ENCODE measurements at regions not wholly inside any gene's neighbourhood (a gene's known extent, or its start where the extent isn't known, plus 50 kb on each side); places are given as distances from the start of the nearest gene placed in this dataset.

DNA sequence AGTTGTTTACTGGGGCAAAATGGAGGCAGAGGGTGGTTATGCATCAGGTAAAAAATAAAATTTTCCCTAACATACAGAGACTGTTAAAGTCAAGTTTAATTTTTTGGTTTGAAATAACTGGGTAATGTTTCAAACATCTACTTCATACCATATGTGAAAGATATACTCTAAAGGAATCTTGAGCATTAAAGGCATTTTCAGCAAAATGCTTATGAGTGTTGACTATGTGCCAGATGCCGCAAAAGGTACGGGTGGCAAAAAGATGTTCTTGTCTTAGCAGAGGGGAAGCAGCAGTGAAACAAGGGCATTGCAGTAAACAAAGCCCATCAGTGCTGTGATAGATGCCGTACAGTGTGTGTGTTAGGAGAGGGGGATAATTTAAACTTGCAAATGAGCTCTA, 263.1 kb upstream of the ID2 start:
- peak; percentile 15 for DNase-seq (ENCODE audit: low read depth)
- no peak overlapping the region for H3K4me3 ChIP-seq (replicated peaks; ENCODE audit: low read depth, low read length)
- TF ChIP-seq, protein P1, sequence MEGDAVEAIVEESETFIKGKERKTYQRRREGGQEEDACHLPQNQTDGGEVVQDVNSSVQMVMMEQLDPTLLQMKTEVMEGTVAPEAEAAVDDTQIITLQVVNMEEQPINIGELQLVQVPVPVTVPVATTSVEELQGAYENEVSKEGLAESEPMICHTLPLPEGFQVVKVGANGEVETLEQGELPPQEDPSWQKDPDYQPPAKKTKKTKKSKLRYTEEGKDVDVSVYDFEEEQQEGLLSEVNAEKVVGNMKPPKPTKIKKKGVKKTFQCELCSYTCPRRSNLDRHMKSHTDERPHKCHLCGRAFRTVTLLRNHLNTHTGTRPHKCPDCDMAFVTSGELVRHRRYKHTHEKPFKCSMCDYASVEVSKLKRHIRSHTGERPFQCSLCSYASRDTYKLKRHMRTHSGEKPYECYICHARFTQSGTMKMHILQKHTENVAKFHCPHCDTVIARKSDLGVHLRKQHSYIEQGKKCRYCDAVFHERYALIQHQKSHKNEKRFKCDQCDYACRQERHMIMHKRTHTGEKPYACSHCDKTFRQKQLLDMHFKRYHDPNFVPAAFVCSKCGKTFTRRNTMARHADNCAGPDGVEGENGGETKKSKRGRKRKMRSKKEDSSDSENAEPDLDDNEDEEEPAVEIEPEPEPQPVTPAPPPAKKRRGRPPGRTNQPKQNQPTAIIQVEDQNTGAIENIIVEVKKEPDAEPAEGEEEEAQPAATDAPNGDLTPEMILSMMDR (IDR thresholded peaks at IDR 0.05; ENCODE audit: low read length, missing control alignments): no peak

DNA sequence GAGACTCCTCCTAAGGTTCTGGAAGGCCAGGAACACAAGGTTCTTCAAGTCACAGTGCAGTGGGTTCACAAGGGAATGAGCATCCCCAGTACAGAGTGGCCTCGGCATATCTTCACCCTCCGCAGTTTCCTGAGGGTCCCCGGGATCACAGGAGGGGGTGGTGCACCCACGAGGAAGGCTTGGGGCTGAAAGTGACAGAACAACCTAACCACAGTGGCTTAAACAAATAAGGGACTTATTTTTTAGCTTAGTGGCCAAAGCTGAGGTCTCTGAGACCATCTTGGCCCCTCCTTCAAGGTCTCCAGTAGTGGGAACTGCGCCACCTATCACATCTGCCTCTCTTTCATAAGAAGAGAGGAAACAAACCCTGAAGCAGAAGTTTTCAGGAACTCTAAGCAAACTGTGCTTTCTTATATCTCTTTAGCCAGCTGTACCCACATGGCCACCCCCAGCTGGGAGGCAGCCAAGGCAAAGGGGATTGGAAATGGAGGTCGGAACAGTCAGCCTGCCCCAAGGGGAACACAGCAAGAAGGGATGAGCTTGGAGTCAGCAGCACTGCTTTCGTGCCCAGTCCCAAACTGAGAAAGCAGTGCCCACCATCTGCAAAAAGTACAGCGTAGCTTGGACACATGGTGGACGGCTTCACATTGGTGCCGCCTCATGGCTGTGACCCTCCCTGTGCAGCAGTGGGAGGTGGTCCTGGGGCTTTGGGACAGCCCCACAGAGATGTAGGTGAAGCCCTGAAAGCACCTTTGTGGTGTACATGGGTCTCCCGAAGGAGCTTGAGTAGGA, 260.0 kb upstream of the ID2 start:
- TF ChIP-seq, protein P1 (IDR thresholded peaks at IDR 0.05; ENCODE audit: low read length, missing control alignments): no peak
- H3K4me3 ChIP-seq (replicated peaks; ENCODE audit: low read depth, low read length): no peak overlapping the region
- DNase-seq (ENCODE audit: low read depth): no peak

DNA sequence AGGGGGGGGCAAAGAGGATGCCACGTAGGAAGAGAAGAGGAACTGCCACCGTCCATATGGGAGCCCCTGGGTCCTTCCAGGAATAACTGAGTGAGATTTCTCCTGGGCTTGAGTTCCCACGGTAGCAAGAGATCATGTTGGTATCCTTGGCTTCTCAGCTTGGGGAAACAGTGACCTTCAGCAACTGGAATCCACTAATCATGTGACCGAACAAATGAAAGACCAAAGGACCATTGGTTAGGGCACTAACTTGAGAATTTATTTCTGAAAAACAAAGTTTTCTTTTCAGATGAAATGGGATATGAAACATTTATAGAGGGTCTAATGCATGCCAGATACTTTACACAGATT, 259.4 kb upstream of the ID2 start:
- TF ChIP-seq, protein P1 (IDR thresholded peaks at IDR 0.05; ENCODE audit: low read length, missing control alignments): no peak
- no peak for DNase-seq (ENCODE audit: low read depth)
- H3K4me3 ChIP-seq (replicated peaks; ENCODE audit: low read depth, low read length): no peak overlapping the region

DNA sequence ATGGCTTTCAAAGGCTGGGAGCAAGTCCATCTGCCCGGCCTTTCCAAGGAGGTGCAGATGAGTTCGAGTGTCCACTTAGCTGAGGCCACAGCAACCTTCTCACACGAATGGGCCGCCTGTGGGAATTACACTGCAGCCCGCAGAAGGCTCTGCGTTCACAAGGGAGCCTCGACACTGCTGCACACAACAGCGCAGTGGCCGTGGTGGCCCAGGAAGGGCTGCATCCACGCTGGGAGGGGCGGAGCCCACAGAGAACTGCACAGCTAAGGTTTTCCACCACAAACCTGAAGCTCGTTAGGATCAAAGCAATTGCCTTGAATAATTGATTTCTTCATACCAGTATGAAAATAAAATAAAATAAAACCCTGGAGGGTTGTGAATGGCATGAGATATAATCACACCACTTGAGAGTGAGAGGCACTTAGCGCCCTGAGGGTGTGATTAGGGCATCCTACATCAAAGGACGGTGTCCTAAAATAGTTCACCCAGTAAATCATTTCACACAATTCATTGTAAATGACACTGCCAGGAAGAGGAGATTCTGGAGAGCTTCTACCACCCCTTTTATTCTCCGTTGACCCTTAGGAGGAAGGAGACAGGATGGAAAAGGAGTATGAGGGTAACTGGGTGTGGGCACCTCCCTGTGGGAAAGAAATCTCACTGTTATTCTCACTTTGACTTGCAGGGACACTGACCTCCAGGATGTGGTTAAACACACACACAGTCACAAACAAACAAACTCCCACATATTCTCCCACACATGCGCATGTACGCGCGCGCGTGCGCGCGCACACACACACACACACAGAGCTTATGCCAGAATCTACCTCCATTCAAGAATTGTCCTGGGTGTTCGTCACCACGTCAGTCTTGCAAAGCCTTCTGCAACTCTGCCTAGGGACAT, 256.6 kb upstream of the ID2 start:
- H3K4me3 ChIP-seq (replicated peaks; ENCODE audit: low read depth, low read length): no peak overlapping the region
- DNase-seq (ENCODE audit: low read depth): no peak
- TF ChIP-seq, protein P1 (IDR thresholded peaks at IDR 0.05; ENCODE audit: low read length, missing control alignments): no peak

DNA sequence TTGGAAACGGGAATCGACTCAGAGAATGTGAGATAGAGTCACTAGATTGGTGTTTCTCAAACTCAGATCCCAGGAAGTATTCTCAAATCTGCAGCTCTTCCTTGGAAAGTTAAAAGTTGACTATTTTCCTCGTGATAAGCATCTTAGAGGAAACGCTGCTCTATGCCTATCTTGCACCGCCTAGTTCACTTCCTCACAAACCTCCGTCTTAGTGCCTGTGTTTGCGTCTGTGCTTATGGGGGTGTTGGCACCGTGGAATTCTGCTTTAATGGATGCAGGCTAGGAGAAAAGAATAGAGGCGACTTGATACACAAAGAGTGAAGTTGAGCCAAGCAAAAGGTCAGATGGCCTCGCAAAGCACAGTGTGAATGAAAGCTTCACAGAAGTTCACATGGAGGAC, 255.3 kb upstream of the ID2 start:
- DNase-seq (ENCODE audit: low read depth): no peak
- H3K4me3 ChIP-seq (replicated peaks; ENCODE audit: low read depth, low read length): no peak overlapping the region
- TF ChIP-seq, protein P1 (IDR thresholded peaks at IDR 0.05; ENCODE audit: low read length, missing control alignments): no peak

DNA sequence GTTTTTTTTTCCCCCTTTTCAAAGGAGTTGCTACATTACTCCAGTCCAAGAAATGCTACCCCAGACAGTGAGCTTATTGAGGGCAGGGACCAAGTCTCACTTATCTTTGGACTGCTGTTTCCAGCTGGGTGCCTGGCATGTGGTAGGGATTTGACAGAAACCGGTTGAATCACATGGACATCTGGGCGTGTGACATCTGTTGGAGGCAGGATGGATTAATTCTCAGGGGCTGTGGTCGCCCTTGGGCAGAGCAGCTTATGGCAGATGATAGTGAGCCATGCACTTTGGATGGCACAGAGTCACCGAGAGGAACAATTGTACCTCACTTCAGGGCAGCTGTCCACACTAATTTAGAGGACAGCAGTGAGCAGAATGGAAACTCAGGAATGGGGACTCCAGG, 254.6 kb upstream of the ID2 start:
- TF ChIP-seq, protein P1 (IDR thresholded peaks at IDR 0.05; ENCODE audit: low read length, missing control alignments): no peak
- no peak overlapping the region for H3K4me3 ChIP-seq (replicated peaks; ENCODE audit: low read depth, low read length)
- DNase-seq (ENCODE audit: low read depth): no peak

Data from fibroblast of pulmonary artery (primary cell).